Suppressor macrophage treated with lipopolysaccharide for 1 hour (primary cell): ENCODE measurements at regions not wholly inside any gene's neighbourhood (a gene's known extent, or its start where the extent isn't known, plus 50 kb on each side); places are given as distances from the start of the nearest gene placed in this dataset.

Source experiments
- DNase-seq, 3 donors: peaks; one replicate each; pipeline ENCODE4 v3.0.0-alpha.2; 2020 to 2022

DNA sequence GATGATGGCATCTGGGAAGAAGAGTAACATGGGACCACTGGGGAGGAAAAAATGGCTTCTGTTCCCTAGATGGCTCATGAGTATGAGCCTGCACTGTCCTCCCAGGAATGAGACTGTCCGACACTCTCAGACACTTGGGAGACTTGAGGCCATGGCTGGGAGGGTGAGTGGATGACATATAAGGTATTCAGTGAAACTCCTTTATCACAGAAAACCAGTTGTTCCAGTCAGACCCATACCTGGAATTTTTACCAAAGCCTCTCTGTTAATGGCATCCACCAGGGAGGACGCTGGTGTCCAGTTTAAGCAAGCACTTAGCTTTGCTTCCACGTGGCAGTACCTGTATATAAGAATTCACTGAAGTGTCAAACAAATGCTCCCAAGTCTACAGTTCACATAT lies 116.7 kb upstream of the C10orf90 start:
- DNase-seq, result peak in 1 of 3 donors; percentile 16

DNA sequence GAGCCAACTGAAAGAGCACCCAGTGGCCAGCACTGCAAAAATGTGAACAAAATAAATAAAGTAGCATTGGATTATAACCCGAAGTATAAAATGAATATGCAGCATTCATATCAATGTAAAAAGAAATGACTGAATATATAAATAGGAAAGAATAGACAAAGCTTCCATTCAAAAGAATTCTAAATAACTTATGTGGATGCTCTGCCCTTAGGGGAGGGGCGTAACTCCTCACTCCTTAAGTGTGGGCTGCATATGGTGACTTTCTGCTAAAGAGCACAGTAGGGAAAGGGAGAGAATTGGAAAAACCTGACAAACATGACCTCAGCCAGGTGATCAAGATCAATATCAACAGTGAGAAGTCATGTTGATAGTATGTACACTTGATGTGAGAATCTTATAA lies 109.9 kb upstream of the DOCK1 start:
- no peak for DNase-seq

DNA sequence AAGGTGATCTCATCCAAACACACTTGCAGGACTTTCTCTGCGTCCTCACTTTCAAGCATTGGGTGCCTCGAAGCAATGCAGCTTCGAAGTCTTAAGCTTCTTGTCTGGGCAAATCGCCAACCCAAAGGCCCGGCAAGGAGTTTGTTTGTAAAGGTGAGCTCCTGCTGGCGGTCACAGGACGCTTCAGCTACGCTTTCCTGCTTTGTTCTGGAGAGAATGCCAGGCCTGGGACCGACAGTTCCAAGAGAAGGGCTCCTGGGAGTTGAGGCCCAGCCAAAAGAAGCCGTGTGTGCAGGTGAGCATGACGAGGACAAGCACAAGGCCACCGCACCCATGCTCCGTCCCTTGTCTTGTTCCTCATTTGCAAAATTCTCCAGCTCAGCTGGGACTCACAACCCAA lies 106.6 kb upstream of the DOCK1 start:
- peak in 1 of 3 donors; percentile 1 for DNase-seq

DNA sequence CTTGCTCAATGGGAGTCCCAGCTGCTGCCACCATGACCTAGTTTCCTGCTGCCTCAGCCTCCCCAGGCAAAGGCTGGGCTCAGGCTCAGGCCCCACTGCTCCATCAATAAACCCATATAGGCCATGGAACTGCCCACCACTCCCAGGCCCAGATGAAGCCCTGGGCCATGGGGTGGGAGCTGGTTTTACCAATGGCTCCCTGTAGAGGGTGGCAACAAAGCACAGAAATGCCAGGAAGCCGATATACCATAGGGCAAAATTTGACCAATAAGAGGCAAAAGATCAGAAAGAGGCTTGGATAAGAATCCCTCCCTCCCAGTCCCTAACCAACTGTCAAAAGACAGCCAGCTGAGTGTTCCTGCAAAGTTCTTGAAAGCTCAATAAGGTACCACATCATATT lies 101.8 kb upstream of the DOCK1 start:
- DNase-seq, result no peak

DNA sequence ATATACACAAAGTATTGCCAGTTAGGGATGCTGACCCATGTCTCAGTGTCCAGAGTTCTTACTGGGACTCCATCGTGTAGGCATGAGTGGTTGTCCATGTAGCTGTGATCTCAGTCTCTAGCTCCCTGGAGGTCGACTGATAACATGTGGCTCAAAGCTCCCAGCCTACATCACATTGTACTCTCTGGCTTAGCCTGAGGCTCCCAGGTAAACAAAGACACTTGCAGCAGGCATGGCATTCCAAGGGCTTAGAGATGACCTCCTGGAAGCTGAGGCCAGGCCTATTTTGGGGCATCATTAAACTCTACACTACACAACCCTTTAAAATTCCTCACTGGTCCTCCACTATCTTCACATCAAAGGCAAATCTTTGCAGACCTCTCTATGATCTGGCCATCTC lies 100.8 kb upstream of the DOCK1 start:
- no peak for DNase-seq

DNA sequence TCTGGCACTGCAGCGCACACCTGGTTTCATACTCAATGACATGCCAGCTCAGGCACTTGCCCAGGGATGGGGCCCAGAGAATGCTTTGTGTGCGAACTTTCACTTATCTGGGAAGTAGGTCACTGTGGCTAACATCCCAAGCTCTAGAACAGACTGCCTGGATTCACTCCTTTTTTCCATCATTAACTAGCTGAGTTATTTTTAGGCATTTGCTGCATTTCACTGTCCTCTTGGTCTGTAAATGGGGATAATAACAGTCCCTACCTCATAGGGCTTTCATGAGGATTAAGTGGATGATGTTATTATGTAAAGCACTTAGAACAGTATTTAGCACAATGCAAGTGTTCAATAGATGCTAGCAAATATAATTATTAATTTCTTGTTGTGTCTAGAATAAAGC lies 98.7 kb upstream of the DOCK1 start:
- no peak for DNase-seq

DNA sequence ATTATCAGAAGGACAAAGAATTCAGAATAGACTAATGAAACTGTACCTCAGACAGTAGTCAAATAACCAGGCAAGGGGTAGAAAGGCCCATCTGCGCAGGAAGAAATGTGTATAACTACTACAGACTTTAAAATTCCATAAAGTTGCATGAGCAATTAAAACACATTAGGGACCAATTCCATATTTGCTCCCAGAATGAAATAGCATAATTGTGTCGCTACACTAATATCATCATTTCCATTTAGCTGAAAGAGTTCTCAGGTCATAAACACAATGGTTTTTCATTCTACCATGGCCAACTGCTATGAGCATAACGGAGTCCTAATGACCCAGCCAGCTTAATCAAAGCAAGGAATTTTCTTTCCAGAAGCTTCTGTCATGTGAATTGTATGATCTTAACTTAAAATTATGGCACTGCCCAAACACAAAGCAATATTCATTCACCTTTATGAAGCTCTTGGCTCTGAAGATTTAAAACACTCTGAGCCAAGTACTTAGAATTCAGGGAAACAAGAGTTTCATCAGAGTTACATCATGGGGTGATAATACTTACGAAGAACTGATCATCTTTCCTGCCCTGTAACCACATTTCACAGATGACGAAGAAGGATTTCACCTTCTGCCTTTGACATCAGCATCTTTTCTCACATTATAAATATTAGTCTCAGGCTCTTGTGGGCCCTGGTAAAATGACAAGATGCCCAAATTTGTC lies 98.1 kb upstream of the DOCK1 start:
- DNase-seq, result no peak

DNA sequence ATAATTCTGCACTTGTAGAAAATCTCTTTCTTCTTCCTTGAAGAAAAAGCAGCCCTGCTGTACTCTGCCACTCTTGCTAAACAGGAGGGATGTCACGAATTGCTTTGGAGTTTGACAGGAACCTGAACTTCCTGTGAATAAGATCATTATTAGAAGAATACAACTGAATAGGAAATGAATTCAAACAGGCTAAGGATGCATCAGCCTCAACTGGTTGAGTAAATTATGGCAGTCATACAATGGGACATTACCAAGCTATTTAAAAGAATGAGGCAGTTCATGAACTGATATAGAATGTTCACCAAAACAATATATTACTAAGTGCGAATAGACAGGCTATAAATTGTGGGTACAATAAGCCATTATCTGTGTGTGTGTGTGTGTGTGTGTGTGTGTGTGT lies 97.1 kb upstream of the DOCK1 start:
- no peak for DNase-seq

DNA sequence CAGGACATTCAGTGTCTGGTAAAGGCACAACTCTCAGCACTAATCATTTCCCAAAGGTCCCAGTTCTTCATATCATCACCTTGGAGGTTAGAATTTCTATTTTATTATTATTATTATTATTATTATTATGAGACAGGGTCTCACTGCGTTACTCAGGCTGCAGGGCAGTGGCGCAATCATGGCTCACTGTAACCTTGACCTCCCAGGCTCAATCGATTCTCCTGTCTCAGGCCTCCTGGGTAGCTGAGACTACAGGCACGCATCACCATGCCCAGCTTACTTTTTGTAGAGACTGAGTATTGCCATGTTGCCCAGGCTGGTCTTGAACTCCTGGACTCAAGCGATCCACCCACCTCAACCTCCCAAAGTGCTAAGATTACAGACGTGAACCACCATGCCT lies 91.8 kb upstream of the DOCK1 start:
- DNase-seq, result no peak

DNA sequence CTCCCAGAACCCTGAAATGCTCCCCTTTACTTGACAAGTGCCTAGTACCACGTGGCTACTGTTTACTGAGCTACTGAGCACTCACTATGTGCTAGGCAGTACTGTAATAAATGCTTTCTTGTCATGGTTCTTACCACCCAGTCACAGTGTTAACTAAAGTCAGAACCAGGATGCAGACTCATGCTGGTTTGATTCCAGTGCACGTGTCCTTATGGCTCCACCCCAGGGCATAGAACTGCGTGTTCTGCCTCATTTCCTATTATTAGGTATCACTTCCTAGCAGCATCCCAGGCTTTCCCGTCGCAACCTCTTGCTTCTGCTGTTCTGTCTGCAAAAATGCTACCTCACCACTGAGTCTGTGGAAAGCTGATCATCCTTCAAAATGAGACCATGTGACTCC lies 71.7 kb upstream of the DOCK1 start:
- no peak for DNase-seq

DNA sequence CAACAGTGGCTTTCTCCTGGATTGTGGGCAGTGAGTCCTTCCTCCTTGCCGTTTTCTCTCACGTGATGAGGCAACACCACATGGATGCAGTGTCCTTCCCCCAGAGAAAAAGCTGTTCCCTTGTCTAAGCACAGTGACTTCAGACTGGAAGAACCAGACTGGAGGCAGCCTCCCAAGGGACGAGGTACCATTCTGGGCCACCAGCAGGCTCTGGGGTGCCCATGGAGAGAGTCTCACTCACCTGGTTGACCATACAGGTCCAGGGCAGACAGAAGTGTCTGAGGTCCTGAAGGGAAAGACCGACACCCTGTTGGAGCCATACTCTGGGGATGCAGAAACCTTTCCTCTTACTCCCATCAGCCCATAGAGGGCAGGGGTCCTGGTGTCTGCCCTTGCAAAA lies 69.2 kb upstream of the DOCK1 start:
- no peak for DNase-seq

DNA sequence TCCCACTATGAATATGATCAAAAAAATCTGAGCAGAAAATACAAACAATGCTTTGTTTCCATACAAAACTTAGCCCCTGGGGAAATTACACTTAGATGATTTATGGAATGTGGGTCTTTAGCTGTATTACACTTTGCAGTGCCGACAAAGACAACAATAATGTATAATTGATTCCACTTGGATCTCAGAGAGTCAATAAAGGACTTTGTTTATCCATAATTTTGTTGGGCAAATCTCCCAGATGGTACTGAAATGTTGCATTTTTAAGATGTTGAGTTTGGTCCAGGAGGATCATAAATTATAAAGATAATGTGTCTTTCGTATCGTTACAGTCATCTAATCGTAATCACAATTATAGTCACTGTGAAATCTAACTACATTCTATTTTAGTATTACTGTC lies 66.9 kb upstream of the DOCK1 start:
- DNase-seq, result no peak

DNA sequence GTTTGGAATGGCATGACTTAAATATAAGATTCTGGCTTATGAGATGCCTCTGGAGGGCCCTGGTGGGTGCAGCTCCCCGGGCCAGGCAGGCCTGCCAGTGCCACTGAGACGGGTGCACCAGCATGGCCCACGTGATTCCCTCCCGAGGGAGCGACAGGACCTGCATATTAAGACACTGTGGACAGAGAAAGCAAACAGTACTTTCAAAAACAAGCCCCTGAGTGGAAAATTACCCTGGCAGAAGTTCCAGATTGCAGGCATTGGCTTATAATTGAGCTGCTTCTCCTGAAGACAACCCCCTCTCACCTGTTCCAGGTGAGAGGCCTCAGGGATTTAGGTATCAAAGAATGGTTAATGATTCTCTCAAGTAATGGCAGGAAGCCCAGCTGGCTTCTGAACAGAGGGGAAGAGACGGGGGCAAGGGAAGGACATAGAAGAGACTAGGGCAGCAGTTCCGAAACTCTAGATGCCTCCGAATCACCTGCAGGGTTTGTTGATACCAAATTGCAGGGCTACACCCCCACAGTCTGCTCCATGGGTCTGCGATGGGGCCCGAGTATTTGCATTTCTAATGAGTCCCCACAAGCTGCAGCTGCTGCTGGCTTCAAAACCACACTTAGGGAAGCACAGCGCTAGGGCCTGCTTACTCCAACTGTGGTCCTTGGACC lies 66.0 kb upstream of the DOCK1 start:
- DNase-seq, result no peak

DNA sequence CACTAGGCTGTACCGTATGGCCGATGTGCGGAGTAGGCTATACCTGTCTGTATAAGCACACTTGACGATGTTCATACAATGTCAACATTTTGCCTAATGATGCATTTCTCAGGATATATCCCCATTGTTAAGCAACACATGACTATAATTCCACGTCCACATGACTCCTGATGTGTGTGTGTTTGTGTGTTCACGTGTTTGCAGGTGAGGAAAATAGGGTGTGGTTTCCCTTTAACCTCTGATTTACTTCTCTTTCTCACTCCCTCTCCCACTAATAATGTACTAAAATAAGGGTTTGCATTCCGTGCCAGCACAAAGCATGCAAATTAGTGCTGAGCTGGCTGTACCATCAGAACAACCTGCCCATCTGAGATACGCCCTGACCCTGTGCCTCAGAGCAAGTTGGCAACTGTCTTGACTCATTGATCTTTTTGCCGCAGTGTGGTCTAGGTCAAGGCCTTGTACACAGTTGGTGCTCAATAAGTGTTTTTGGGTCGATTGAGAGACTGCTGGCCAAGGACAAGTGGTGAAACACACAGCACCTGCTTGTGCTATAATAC lies 64.6 kb upstream of the DOCK1 start:
- no peak for DNase-seq

DNA sequence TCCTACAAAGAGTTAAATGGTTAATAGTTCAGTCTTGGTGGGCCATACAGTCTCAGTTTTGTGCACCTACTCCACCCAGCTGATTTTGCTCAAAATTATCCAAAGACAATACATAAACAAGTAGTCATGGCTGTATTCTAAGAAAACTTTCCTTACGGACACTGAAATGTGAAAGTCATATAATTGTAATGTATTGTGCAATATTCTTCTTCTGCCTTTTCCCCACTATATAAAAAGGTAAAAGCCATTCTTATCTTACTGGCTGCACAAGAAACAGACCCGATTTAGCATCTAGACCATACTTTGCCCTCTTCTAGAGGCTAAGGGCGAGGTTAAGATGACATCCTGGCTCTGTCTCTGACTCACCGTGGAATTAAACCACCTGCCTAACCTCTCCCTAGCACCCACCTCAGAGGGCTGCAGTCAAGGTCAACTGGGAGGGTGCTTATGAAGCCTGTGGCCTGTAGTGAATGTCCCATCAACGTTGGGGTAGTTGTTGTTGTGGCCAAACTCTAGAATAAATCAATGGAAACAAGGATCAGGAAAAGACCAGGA lies 63.8 kb upstream of the DOCK1 start:
- no peak for DNase-seq

DNA sequence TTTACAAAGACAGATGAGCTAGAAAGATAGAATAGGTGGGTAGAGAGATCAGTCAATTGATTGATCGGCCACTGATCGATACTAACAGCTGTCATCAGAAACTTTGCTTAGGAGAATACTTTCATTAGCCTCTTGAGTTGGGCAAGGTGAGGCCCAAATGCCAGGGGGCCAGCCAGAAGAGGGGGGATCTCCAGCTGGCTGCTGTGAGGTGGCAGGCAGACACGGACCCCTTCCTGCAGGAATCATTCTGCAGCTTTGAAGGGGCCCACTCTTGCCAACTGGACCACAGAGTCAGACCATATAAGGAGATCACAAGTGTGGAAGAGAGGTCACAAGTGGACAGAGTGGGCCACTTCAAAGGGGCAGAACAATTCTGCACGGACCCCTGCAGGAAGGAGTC lies 62.9 kb upstream of the DOCK1 start:
- no peak for DNase-seq

DNA sequence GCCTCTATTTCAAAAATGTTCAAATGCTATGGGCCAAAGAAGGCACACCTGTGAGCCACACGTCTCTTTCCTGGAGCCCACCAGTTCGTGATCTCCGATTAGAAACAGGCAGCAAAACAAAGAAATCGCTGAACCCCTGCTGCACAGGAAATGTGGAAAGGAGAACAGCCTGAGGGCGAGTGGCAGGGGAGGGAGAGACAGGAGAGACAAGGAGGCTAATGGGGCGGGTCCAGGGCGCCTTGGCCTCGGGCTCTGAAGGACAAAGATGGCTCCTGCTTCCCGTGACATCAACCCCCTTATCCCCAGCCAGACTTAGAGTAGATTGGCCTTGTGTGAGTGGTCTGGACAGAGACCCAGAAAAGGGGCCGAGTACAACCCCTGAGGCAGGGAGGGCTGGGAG lies 62.4 kb upstream of the DOCK1 start:
- no peak for DNase-seq

DNA sequence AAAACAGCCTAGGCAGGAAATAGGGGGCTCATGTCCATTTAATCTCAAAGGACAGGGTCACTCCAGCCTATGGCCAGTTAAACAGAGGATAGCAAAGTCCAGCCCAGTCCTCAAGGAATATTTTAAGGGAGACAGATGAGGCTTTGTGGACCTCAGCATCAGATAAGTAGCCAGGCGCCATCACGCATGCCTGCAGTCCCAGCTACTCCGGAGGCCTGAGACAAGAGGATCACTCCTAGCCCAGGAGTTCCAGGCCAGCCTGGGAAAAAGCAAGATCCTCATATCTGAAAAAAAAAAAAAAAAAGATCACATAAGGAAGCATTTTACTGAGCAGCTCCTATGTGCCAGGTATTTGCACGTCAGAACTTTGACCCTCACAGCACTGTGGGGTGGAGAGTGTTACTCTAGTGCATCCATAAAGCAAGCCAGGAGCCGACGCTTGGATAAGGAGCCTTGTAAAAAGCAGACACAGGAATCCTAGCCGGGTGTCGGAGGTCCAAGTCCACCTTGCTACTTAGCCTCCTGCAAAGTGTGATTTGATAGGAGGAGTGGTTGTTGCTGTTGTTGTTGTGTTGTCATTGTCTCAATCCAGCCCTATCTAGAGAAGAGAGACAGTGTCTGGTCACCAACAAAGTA lies 61.8 kb upstream of the DOCK1 start:
- DNase-seq, result no peak

DNA sequence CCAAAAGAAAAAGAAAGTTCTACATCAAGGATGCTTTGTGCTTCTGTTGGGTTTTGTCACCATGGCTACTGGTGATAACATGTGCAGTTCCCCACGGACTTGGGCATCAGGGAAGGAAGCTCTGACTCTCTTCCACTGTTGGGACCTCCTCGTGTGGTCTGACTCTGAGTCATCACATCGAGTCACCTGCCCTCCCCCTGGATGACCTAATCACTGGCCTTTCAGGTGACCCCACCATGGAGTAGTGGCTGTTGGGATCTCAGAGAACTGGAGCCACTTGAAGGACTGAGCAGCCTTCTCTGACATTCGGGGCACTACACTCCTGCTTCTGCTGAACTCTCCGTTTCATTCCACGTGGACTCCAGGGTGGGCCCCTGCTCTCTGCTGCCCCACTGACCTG lies 60.8 kb upstream of the DOCK1 start:
- no peak for DNase-seq

DNA sequence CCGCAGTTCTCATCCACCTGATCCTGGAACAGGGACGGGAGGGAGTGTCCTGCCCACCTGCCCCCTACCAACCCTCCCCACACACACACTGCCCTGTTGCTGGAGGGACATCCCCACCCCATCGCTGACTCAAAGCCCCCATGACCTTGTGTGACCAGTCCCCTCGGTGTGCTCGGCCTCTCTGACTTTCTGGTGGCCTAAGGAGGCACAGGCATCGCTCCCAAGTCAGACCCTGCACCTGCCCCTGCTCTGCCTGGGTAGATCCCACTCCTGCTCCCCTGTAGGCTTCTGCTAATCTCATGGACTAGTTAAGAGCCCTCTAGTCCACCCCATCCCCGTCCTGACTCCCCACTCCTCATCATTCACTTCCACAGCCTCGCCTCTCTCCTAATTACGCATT lies 58.8 kb upstream of the DOCK1 start:
- no peak for DNase-seq

DNA sequence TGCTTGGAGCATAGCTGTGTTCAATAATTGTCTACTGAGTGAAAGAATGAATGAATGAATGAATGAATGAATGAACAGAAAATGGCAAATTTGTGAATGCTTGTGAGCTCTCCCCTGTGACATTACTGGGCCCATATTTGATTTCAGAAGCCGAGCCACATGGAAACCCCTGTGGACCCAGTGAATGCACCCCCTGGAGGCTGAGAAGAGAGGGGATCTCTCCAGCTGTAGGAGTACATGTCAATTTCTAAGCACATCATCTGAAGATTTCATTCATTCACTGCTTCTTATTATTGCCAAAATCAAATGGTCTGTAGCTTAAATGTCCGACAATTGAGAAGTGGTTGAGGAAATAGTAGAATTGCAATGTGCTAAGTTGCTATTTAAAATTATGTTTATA lies 58.3 kb upstream of the DOCK1 start:
- no peak for DNase-seq

DNA sequence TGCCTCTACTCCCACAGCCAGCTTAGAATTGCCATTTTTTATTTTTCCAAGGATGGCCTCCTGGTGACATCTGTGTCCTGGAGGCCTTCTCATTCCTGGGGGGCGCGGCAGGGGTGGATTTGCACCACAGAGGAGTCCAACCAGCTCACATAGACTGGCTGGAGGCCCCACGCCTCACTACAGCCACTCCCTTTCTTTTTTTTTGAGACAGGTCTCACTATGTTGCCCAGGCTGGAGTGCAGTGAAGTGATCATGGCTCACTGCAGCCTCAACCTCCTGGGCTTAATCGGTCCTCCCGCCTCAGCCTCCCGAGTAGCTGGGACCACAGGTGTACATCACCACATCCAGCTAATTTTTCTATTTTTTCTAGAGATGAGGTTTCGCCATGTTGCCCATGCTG lies 57.6 kb upstream of the DOCK1 start:
- DNase-seq, result no peak

DNA sequence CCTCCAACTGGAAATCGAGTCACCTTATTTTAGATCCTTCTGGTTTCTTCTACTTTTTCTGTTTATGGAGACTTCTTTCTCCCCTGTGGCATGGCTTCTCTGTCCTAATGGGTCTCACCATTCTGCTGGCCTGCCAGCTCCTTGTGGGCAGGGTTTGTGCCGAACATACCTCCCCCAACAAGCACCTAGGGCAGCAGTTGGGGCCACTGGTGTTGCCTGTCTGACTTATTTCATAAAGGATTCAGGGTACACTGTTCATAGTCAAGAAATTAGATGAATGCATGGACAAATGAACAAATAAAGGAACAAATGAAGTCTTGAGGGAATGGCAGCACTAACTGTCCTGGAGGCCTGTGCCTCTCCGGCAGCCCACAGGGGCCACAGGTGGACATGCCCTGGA lies 55.6 kb upstream of the DOCK1 start:
- DNase-seq, result no peak
